PC-3 (cell line): ENCODE measurements at regions not wholly inside any gene's neighbourhood (a gene's known extent, or its start where the extent isn't known, plus 50 kb on each side); places are given as distances from the start of the nearest gene placed in this dataset.

ENCODE experiments used
- ATAC-seq: fragments of 200-7000 bp; cut with Tn5 transposase; 2 replicates; pipeline ENCODE4 v1.9.1; 2020; ENCODE audit warnings: mild to moderate bottlenecking, moderate library complexity
- BruUV-seq: library from RNA; stranded (reverse); fragments of 400-500 nt; replicated peaks from 2 replicates; lab custom pipeline; 2021; lab: Mats Ljungman, UMichigan
- CTCF ChIA-PET: fragments of 300-600 bp; sonication (Branson Sonifier 250); formaldehyde crosslinking; loops from one replicate; lab custom pipeline; 2022; ENCODE audit warnings: antibody characterized with exemption; lab: Charles Lee
- POLR2A ChIA-PET: fragments of 300-600 bp; sonication (Branson Sonifier 250); formaldehyde crosslinking; loops from one replicate; lab custom pipeline; 2022; ENCODE audit warnings: antibody characterized with exemption; ENCODE audit not compliant: unreplicated experiment; lab: Charles Lee
- DNase-seq: peaks from one replicate; pipeline ENCODE4 v3.0.0-alpha.2; 2015
- H2AFZ ChIP-seq: fragments of 300-600 bp; sonication (generic); 2 replicates; pipeline ENCODE4 v1.6.0; 2016; ENCODE audit warnings: antibody characterized with exemption, low read length
- H3F3A ChIP-seq: fragments of 300-600 bp; sonication (generic); one replicate; pipeline ENCODE4 v1.6.0; 2017; ENCODE audit warnings: antibody characterized with exemption, low read length, control low read depth, mild to moderate bottlenecking; ENCODE audit not compliant: unreplicated experiment
- H3K27ac ChIP-seq: fragments of 300-600 bp; sonication (generic); 2 replicates; pipeline ENCODE4 v1.5.1; 2016; ENCODE audit warnings: mild to moderate bottlenecking, low read length
- H3K27me3 ChIP-seq: fragments of 300-600 bp; sonication (generic); 2 replicates; pipeline ENCODE4 v1.6.1; 2016; ENCODE audit warnings: low read length, mixed read lengths
- H3K36me3 ChIP-seq: fragments of 300-600 bp; sonication (generic); 2 replicates; pipeline ENCODE4 v1.6.1; 2016; ENCODE audit warnings: low read depth, mixed run types, low read length, mixed read lengths
- H3K4me1 ChIP-seq: fragments of 300-600 bp; sonication (generic); 2 replicates; pipeline ENCODE4 v1.5.1; 2016; ENCODE audit warnings: low read length; ENCODE audit not compliant: insufficient read depth
- H3K4me2 ChIP-seq: fragments of 300-600 bp; sonication (generic); 2 replicates; pipeline ENCODE4 v1.6.0; 2016; ENCODE audit warnings: low read length
- H3K4me3 ChIP-seq: fragments of 300-600 bp; sonication (generic); 2 replicates; pipeline ENCODE4 v1.5.1; 2016; ENCODE audit warnings: mild to moderate bottlenecking, low read length, mixed read lengths
- H3K79me2 ChIP-seq: fragments of 300-600 bp; sonication (generic); 2 replicates; pipeline ENCODE4 v1.6.1; 2017; ENCODE audit warnings: low read length, mixed read lengths
- H3K9ac ChIP-seq: fragments of 300-600 bp; sonication (generic); 2 replicates; pipeline ENCODE4 v1.6.0; 2016; ENCODE audit warnings: mild to moderate bottlenecking, low read length
- H3K9me2 ChIP-seq: fragments of 300-600 bp; sonication (generic); replicated peaks from 2 replicates; pipeline ENCODE4 v1.6.1; 2016; ENCODE audit warnings: mixed run types, low read length, mixed read lengths
- H3K9me3 ChIP-seq: fragments of 300-600 bp; sonication (generic); 2 replicates; pipeline ENCODE4 v1.6.1; 2016; ENCODE audit warnings: low read length, mixed read lengths
- H4K20me1 ChIP-seq: fragments of 300-600 bp; sonication (generic); 2 replicates; pipeline ENCODE4 v1.6.1; 2016; ENCODE audit warnings: low read length, mixed read lengths
- EZH2 ChIP-seq: fragments of 300-600 bp; sonication (generic); IDR thresholded peaks from one replicate; pipeline ENCODE4 v1.6.1; 2017; ENCODE audit warnings: antibody characterized with exemption, mild to moderate bottlenecking, low read length; ENCODE audit not compliant: unreplicated experiment
- EZH2phosphoT487 ChIP-seq: fragments of 300-600 bp; sonication (generic); IDR thresholded peaks from 2 replicates; pipeline ENCODE4 v1.6.1; 2018; ENCODE audit warnings: mild to moderate bottlenecking, antibody characterized with exemption, low read length, borderline replicate concordance
- intact Hi-C: fragments of 100-400 bp; cut with micrococcal nuclease; formaldehyde crosslinking; loops from 2 replicates; pipeline ENCODE4 v1.9.0; 2023
- TF ChIP-seq, protein P1 (sequence below): fragments of 300-600 bp; sonication (generic); conservative IDR thresholded peaks from 2 replicates; pipeline ENCODE4 v1.5.1; 2017; ENCODE audit warnings: antibody characterized with exemption, low read depth, mild to moderate bottlenecking, low read length

DNA sequence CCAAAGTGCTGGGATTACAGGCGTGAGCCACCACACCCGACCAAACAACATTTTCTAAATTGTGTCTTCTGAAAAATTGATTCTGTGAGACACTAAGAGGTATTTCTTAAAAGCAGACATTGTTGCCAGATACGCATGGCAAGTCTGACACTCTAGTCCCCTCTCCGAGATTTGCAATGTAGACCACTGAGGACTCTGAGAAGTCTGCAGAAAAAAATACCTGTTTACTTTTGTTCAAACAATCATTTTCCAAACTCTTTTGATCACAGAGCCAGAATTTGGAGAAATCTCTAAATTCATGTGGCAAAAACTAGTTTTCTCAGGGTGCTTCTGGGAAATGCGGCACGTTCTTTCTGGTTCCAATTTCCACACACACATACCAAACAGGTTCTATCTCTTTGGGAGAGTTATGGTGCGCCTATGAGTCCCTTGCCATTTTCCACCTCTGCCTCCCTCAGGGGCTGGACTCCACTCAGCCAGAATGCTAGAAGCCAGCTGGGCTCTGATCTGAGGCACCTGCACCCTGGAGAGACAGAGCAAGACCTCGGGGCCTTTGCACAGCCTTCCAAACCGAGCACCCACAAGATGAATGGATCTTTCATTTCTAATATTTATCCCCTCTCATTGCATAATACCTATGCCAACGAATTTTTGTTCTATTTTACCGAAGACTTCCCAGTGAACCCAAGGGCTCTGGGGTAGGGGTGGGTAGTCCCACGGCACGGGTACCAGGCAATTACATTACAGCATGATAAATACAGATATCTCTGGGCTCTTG lies 152.7 kb downstream of the MYCN start:
- intact Hi-C loops, result no loop called here
- no peaks in the 10 kb centered on the region for H3K9me3 ChIP-seq
- H3K9me2 ChIP-seq, result no peaks in the 10 kb centered on the region
- H3K4me2 ChIP-seq, result no peak overlapping the region
- H3K4me3 ChIP-seq, result no peak overlapping the region
- H3K27ac ChIP-seq, result no peak overlapping the region
- no peaks in the 10 kb centered on the region for H3K27me3 ChIP-seq
- no peaks in the 10 kb centered on the region for H3F3A ChIP-seq
- no TSS peak for BruUV-seq
- TF ChIP-seq, protein P1, sequence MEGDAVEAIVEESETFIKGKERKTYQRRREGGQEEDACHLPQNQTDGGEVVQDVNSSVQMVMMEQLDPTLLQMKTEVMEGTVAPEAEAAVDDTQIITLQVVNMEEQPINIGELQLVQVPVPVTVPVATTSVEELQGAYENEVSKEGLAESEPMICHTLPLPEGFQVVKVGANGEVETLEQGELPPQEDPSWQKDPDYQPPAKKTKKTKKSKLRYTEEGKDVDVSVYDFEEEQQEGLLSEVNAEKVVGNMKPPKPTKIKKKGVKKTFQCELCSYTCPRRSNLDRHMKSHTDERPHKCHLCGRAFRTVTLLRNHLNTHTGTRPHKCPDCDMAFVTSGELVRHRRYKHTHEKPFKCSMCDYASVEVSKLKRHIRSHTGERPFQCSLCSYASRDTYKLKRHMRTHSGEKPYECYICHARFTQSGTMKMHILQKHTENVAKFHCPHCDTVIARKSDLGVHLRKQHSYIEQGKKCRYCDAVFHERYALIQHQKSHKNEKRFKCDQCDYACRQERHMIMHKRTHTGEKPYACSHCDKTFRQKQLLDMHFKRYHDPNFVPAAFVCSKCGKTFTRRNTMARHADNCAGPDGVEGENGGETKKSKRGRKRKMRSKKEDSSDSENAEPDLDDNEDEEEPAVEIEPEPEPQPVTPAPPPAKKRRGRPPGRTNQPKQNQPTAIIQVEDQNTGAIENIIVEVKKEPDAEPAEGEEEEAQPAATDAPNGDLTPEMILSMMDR, result no peak
- TF ChIP-seq EZH2, result no peak
- TF ChIP-seq EZH2phosphoT487, result no peak
- H3K4me1 ChIP-seq, result no peaks in the 10 kb centered on the region
- no peaks in the 10 kb centered on the region for H3K36me3 ChIP-seq
- H3K9ac ChIP-seq, result no peak overlapping the region
- no peak for ATAC-seq
- no peaks in the 10 kb centered on the region for H3K79me2 ChIP-seq
- ChIA-PET POLR2A (no interaction called here), CTCF (no interaction called here)
- no peaks in the 10 kb centered on the region for H4K20me1 ChIP-seq
- no peak for DNase-seq
- no peak overlapping the region for H2AFZ ChIP-seq

DNA sequence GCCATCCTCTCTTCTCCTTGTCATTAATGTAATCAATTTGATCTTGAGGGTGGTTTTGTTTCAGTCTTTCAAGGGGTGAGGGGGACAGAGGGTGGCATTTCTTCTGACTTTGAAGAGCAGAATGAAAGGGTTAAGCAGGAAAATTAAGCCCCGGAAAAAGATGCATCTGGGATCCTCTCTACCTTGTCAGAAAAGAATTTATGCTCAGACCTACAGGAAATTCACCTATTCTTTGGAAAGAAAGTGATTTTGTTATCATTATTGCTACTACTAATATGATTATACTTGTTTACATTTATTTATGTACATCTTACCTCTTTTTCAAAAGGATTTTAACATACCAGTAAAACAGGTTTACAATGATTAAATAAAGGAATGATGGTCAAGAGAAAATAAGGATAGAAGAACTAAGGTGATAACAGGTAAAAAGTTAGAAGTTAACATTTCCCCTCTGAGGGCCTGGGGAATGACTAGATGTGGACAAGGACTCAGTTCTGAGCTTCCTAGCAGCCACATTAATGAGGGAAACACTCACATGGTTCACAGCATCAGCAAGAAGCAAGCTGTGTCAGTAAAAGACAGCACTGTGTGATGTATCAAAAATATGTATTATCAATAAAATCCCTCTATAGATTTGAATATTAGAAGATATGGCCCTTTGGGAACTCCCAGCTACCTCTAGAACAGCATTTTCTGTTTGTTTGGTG lies 151.4 kb downstream of the MYCN start:
- TF ChIP-seq, protein P1, result no peak
- TF ChIP-seq EZH2 (no peak), EZH2phosphoT487 (no peak)
- no peak for ATAC-seq
- CTCF ChIA-PET, result no interaction called here

More for the DNA sequence above, 151.4 kb downstream of the MYCN start:
- POLR2A ChIA-PET, result no interaction called here
- intact Hi-C loops, result no loop called here
- Histone ChIP-seq H3K4me1 (no peaks in the 10 kb centered on the region), H3K79me2 (no peaks in the 10 kb centered on the region), H4K20me1 (no peaks in the 10 kb centered on the region), H3F3A (no peaks in the 10 kb centered on the region), H3K9me3 (no peaks in the 10 kb centered on the region), H3K9ac (no peak overlapping the region), H3K36me3 (no peaks in the 10 kb centered on the region), H3K27me3 (no peaks in the 10 kb centered on the region), H2AFZ (no peak overlapping the region), H3K9me2 (no peaks in the 10 kb centered on the region), H3K4me3 (no peak overlapping the region), H3K27ac (no peak overlapping the region), H3K4me2 (no peak overlapping the region)
- no TSS peak for BruUV-seq
- no peak for DNase-seq
